Endothelial cell of umbilical vein (primary cell): ENCODE measurements at regions not wholly inside any gene's neighbourhood (a gene's known extent, or its start where the extent isn't known, plus 50 kb on each side); places are given as distances from the start of the nearest gene placed in this dataset.

Experiments used
- EZH2 ChIP-seq: IDR thresholded peaks from 2 replicates; pipeline ENCODE4 v1.6.1; 2012; ENCODE audit warnings: borderline replicate concordance, low read depth, mild to moderate bottlenecking, moderate library complexity, low read length, inconsistent platforms; ENCODE audit not compliant: severe bottlenecking
- GATA2 ChIP-seq: IDR thresholded peaks from 2 replicates; pipeline ENCODE4 v1.7.0; 2011; ENCODE audit warnings: low read depth, mild to moderate bottlenecking, moderate library complexity, mixed read lengths, low read length; ENCODE audit not compliant: insufficient read length, insufficient read depth
- MAX ChIP-seq: IDR thresholded peaks from 2 replicates; pipeline ENCODE4 v1.6.1; 2011; ENCODE audit not compliant: insufficient read depth, insufficient read length
- POLR2A ChIP-seq: IDR thresholded peaks from 2 replicates; pipeline ENCODE4 v1.6.1; 2012; ENCODE audit warnings: low read depth, mild to moderate bottlenecking, control low read depth, low read length
- POLR2AphosphoS5 ChIP-seq: IDR thresholded peaks from 2 replicates; pipeline ENCODE4 v1.6.1; 2012; ENCODE audit warnings: low read depth, mild to moderate bottlenecking, control low read depth, low read length, moderate library complexity; ENCODE audit not compliant: insufficient read depth
- TF ChIP-seq, protein P1 (sequence below), 2 donors: IDR thresholded peaks; 1 replicate in 1 of 2; 2 replicates in 1 of 2; pipeline ENCODE4 v1.5.1; 2011; ENCODE audit warnings: low read length in 2 of 2, mild to moderate bottlenecking in 2 of 2, moderate library complexity in 2 of 2, control low read depth in 1 of 2, inconsistent platforms in 1 of 2, low read depth in 1 of 2; ENCODE audit not compliant: insufficient read depth in 1 of 2; ENCODE audit errors: extremely low read depth in 1 of 2

DNA sequence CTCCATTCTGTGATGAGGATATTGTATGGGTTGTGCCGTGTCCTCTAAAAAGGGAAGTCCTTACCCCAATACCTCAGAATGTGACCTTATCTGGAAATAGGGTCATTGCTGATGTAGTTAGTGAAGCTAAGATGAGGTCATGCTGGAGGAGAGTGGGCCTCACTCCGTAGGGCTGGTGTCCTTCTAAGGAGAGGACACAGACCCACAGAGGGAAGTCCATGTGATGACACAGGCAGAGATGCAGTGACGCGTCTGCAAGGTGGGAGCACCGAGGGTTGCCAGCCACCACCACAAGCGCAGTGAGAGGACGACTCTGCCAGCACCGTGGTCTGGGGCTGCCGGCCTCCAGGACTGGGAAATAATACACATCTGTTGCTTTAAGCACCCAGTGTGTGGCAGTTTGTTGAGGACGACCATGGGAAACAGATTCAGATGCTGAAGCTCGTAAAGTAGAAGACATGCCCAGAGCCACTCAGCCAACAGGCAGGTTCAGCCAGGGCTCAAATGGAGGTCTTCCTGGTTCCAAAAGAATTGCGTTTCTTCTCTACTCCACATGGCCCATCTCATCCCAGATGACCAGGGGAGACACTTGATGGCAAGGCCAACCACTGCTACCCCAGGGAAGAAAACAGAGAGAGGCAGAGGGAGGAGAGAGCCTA lies 59.2 kb upstream of the DUSP22 start:
- TF ChIP-seq, protein P1, sequence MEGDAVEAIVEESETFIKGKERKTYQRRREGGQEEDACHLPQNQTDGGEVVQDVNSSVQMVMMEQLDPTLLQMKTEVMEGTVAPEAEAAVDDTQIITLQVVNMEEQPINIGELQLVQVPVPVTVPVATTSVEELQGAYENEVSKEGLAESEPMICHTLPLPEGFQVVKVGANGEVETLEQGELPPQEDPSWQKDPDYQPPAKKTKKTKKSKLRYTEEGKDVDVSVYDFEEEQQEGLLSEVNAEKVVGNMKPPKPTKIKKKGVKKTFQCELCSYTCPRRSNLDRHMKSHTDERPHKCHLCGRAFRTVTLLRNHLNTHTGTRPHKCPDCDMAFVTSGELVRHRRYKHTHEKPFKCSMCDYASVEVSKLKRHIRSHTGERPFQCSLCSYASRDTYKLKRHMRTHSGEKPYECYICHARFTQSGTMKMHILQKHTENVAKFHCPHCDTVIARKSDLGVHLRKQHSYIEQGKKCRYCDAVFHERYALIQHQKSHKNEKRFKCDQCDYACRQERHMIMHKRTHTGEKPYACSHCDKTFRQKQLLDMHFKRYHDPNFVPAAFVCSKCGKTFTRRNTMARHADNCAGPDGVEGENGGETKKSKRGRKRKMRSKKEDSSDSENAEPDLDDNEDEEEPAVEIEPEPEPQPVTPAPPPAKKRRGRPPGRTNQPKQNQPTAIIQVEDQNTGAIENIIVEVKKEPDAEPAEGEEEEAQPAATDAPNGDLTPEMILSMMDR (IDR thresholded peaks at IDR 0.05; ENCODE audit: extremely low read depth in 1 of 2, insufficient read depth in 1 of 2, low read depth in 1 of 2, low read length in 2 of 2) = no peak
- TF ChIP-seq MAX (no peak), POLR2A (no peak), GATA2 (no peak), POLR2AphosphoS5 (no peak), EZH2 (no peak)
